CD4-positive, alpha-beta T cell treated with Interferon alpha-2 for 1 hour (primary cell): ENCODE measurements at regions not wholly inside any gene's neighbourhood (a gene's known extent, or its start where the extent isn't known, plus 50 kb on each side); places are given as distances from the start of the nearest gene placed in this dataset.
"Not testable (repeated sequence)": the region's sequence is repeated elsewhere in the genome, so short reads cannot be mapped to it uniquely, and the experiment has no call there.

Source experiments
- DNase-seq, 2 donors: peaks; one replicate each; pipeline ENCODE4 v3.0.0-alpha.2; 2020 to 2022

GRCh38 chr1:189151361-189151760 is 1326.3 kb downstream of the BRINP3 start:
- no peak for DNase-seq

DNA sequence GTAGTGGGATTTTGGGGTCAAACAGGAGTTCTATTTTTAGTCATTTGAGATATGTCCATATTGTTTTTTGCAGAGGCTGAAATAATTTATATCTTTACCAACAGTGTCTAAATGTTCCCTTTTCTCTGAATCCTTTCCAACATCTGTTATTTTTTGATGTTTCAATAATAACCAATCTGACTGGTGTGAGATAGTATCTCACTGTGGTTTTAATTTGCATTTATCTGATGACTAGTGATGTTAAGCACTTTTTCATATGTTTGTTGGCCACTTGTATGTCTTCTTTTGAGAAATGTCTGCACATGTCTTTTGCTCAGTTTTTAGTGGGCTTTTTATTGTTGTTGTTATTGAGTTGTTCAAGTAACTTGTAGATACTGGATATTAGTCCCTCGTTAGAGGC is 1325.0 kb downstream of the BRINP3 start:
- no peak for DNase-seq

DNA sequence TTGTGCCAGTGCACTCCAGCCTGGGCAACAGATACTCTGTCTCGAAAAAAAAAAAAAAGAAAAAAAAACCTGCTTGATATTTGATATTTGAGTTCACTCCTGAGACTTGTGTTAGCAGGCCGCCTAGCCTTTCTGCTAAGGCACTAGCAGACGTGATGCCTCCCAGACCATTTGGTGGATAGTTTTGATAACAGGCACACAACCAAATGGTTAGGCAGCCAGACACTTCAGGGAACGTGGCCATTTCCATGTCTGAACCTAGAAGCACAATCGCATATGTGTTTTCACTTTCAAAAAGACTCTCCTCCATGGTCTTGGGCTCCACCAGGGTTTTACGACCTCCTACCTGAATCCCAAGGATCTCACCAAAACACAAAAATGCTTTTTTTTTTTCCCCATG is 1319.5 kb downstream of the BRINP3 start:
- DNase-seq = no peak

GRCh38 chr1:189175889-189176288 is 1301.8 kb downstream of the BRINP3 start:
- DNase-seq = no peak

GRCh38 chr1:189180057-189180456 is 1297.6 kb downstream of the BRINP3 start:
- DNase-seq = no peak

DNA sequence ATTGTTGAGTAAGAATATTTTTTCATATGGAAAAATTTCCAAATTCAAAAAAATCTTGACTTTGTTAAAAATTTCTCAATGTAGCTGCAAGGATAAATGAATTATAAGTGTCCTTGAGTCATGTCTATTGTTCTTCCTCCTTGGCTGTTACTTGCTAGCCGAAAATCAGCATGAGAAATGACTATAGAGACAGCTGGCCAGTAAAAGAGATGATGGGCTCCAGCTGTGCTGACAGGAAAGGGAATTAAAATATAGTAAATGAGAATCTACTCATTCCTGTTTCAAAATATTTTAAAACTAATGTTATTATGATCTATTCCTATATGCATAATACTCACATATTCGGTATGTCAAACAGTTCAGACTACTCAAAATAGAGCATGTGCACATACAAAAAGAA is 1292.6 kb downstream of the BRINP3 start:
- no peak for DNase-seq

DNA sequence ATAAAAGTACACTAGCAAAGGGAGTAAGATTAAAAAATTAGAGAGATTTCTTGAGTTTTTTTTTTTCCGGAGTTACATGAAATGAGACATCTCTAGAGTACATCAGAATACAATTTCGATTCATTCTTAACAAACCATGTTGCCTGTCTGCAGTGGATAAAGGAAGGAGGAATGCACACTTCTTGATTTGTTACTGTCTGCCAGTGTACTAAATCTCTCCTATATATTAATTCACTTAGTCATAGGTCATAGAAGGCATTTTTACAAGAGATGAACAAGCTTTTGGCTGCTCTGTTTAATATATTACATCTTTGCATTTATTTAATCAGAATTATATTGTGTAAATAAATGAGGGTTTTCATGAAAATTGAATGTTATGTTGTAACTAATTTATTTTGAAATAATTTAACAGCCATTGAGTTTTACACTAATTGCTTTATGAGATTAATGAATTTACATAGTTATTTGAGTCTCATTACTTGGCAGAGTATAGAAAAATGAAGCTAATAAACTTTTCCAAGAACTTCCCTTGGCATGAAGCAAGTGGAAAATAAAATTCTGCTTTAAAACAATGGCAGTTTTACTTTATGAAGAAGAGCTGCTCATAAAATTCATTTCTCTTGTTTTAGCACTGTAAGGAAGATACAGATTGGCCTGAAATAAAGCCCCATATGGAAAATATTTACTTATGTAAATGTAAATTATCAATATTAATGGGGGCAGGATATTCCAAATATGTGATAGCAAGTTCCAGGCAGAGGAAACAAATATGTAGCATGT is 1284.7 kb downstream of the BRINP3 start:
- DNase-seq = no peak

DNA sequence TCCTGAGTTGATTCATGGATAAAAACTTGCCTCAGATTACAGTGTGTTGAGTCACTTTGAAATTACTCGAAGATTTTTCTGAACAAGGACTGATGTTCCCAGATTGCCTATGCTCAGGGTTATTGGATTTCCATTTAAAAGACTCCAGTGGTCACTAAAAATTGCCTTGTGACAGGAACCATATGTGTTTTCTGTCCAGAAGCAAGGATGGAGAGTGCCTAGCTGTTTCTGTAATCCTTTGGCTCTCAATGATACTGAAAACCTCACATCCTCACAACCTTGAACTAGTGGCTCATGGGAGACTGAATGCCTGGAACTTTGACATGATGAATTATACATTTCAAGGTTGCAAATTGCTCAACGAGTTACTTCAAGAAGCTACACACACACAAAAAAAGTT is 1271.8 kb downstream of the BRINP3 start:
- DNase-seq = no peak

- DNase-seq = no peak
These were observed 1271.0 kb downstream of the BRINP3 start for GRCh38 chr1:189206617-189207016.

GRCh38 chr1:189211742-189212141 is 1265.9 kb downstream of the BRINP3 start:
- no peak for DNase-seq

- DNase-seq = no peak
These were observed 1265.1 kb downstream of the BRINP3 start for GRCh38 chr1:189212606-189213005.

GRCh38 chr1:189216886-189217285 is 1260.8 kb downstream of the BRINP3 start:
- no peak for DNase-seq

DNA sequence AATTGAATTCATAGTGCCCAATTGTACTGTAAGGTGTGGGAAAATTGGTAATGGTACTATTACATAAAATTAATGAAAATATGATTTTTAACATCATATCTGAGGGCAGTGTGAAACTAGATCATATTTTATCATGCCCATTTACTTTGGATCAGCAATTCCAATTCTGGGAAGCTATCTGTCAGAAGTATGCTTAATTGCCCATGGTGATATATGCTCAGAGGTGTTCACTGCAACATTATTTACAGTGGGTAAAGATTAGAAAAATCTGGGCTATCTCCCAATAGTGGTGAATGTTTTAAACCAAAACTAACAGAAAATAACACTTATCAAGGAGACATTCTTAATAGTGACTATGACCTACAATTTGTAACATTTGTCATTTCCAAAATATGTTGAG is 1260.0 kb downstream of the BRINP3 start:
- no peak for DNase-seq

DNA sequence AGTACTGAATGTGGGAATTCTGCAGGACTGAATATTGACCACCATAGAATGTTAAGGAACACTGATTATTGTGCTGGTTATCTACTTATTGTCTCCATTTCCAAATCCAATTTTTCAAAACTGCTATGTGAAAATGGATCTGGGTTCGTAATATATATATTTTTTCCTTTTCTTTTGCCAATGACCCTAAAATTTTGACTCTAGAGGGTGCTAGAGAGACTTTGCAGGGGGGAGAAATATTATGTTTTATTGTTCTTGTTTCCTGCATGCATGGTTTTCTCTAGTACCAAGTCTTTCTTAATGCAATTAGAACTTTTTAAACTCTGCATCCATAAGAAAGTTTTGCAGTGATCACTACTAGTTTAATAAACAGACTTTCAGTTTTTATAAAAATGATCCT is 1256.9 kb downstream of the BRINP3 start:
- DNase-seq = no peak

DNA sequence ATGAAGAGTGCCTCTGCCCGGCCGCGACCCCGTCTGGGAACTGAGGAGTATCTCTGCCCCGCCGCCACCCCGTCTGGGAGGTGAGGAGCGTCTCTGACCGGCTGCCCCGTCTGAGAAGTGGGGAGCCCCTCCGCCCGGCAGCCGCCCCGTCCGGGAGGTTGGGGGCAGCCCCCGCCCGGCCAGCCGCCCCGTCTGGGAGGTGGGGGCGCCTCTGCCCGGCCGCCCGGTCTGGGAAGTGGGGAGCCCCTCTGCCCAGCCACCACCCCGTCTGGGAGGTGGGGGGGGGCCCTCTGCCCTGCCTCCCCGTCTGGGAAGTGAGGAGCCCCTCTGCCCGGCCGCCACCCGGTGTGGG is 1251.9 kb downstream of the BRINP3 start:
- not testable (repeated sequence) for DNase-seq

DNA sequence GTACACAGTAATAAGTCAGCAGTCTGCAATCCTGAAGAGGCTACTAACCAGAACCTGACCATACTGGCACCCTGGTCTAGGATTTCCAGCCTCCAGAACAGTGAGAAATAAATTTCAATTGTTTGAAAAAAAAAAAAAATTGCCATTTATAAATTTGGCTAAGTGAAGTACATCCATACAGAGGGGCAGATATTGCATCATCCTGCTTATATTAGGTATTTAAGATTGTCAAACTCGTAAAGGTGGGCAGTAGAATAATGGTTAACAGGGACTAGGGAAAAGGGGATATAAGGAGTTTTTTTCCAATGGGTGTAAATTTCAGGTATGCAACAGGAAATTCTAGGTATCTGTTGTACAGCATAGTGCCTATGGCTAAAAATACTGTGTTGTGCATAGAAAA is 1250.9 kb downstream of the BRINP3 start:
- no peak for DNase-seq

DNA sequence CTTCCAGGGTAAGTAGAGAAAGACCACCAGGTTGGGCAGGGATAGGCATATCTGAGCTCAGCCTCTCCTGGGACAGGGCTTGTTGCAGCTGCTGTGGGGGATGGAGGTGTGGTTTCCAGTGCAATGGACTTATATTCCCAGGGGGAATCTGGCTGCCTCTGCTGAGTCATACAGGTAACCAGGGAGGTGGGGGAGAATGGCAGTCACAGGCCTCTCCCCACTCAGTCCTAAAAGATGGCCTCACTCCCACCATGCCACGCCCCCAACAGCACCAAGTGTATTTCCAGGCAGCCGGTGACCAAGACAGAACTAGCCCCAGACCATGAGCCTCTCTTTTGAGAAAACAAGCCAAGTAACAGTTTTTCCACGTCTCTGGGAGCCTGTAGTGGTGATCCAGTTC is 1240.7 kb downstream of the BRINP3 start:
- DNase-seq = no peak

DNA sequence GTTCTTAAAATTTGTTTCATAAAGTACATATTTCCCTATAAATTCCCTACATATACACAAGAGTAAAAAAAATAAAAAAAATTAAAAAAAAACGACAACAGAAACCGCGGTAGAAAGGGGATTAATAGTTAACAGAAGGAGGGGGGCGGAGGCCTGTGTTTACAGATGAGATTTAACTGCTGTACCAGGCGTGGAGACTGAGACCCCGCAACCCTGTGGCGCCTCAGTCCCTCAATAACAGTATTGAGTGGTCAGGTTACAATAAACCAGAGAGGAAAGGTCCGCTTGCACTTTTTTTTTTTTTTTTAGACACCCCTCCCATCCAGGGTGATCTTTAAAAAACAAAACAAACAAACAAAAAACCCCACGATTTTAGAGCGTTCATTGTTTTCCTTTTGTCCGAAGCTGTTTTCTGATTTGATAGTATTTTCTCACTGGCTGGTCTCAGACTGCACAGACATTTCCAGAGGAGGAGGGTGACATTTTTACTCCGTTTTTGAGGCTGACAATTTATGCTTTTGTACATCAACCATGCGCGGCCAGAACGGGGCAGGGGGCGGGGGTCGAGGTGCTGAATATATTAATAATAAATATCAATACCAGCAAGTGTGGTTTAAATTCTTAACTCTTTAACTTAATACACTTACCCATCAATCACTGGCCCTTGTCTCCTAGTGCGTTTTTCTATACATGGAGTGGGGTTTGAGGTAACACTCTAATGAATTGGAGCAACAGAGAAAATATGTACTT is 1223.9 kb downstream of the BRINP3 start:
- no peak for DNase-seq

- not testable (repeated sequence) for DNase-seq
These were observed 1216.5 kb downstream of the BRINP3 start for GRCh38 chr1:189261128-189261527.

- no peak for DNase-seq
These were observed 1208.7 kb downstream of the BRINP3 start for GRCh38 chr1:189269011-189269410.

GRCh38 chr1:189274267-189274666 is 1203.4 kb downstream of the BRINP3 start:
- no peak for DNase-seq

DNA sequence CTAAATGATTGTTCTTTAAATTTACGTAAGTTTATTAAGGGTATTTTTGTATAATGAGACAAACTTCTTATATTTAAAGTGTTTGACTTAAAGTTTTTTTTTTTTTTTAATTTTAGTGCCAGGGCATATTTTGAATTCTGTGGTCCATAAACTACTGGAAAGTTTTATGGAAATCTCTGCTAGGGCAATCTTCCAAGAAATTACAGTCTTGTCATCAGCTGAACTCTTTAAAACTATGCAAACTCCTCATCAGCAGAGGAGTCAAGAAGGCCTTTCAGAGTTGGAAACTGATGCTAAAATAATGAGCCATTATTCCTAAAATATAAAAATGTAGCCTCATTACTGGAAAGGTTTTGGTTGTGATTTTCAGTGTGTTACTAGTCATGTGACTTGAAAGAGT is 1201.9 kb downstream of the BRINP3 start:
- DNase-seq = no peak

GRCh38 chr1:189289346-189289745 is 1188.3 kb downstream of the BRINP3 start:
- no peak for DNase-seq

GRCh38 chr1:189301235-189301634 is 1176.4 kb downstream of the BRINP3 start:
- DNase-seq = no peak

- no peak for DNase-seq
These were observed 1172.4 kb downstream of the BRINP3 start for GRCh38 chr1:189305279-189305678.
